GM12878 (cell line): ENCODE measurements at regions not wholly inside any gene's neighbourhood (a gene's known extent, or its start where the extent isn't known, plus 50 kb on each side); places are given as distances from the start of the nearest gene placed in this dataset.
"Not testable (repeated sequence)": the region's sequence is repeated elsewhere in the genome, so short reads cannot be mapped to it uniquely, and the experiment has no call there.

Experiments used
- ATAC-seq: fragments of 200-7000 bp; cut with Tn5 transposase; 3 replicates; pipeline ENCODE4 v1.9.1; 2020; ENCODE audit warnings: mild to moderate bottlenecking, moderate library complexity
- BruUV-seq: library from RNA; stranded (reverse); fragments of 400-500 nt; replicated peaks from 2 replicates; lab custom pipeline; 2021; lab: Mats Ljungman, UMichigan
- CTCF ChIA-PET: fragments of 300-600 bp; sonication (Branson Sonifier 250); formaldehyde crosslinking; extraction: SDS; loops from one replicate; lab custom pipeline; 2021; ENCODE audit warnings: inconsistent platforms; lab: Yijun Ruan, JAX
- POLR2A ChIA-PET: fragments of 350-600 bp; formaldehyde crosslinking; extraction: SDS; loops from one replicate; lab custom pipeline; 2021; ENCODE audit warnings: inconsistent platforms; lab: Charles Lee
- RAD21 ChIA-PET: fragments of 300-600 bp; sonication (Branson Sonifier 250); formaldehyde crosslinking; loops from one replicate; lab custom pipeline; 2023; ENCODE audit warnings: antibody characterized with exemption; ENCODE audit not compliant: unreplicated experiment; lab: Charles Lee
- SMC1A ChIA-PET: fragments of 300-600 bp; sonication (Branson Sonifier 250); formaldehyde crosslinking; loops from one replicate; lab custom pipeline; 2023; ENCODE audit not compliant: unreplicated experiment, uncharacterized antibody; lab: Charles Lee
- DNase-seq: peaks from one replicate; pipeline ENCODE4 v3.0.0-alpha.2; 2011; ENCODE audit warnings: low read depth, low spot score
- FAIRE-seq: peaks from 3 replicates; lab custom pipeline; 2011; peaks lifted over from hg19 to GRCh38; lab: Jason Lieb, UNC
- H2AFZ ChIP-seq: 2 replicates; pipeline ENCODE4 v1.6.0; 2011; ENCODE audit warnings: low read depth, low read length, control low read depth; ENCODE audit not compliant: control insufficient read depth
- H3K27ac ChIP-seq: 2 replicates; pipeline ENCODE4 v1.5.1; 2011; ENCODE audit warnings: control low read depth; ENCODE audit not compliant: control insufficient read depth, insufficient read depth
- H3K27me3 ChIP-seq, 2 experiments: replicated peaks in 1 of 2; 2 replicates each; pipeline versions ENCODE4 v1.6.0 to v1.6.1; 2011; ENCODE audit warnings: low read length in 1 of 2; ENCODE audit not compliant: control insufficient read depth in 2 of 2, insufficient read depth in 2 of 2
- H3K36me3 ChIP-seq, 2 experiments: 2 replicates each; pipeline ENCODE4 v1.5.1; 2011; ENCODE audit warnings: low read length in 1 of 2; ENCODE audit not compliant: control insufficient read depth in 2 of 2, insufficient read depth in 2 of 2
- H3K4me1 ChIP-seq: 2 replicates; pipeline ENCODE4 v1.6.1; 2011; ENCODE audit warnings: mild to moderate bottlenecking, low read length, moderate library complexity, mixed read lengths; ENCODE audit not compliant: control insufficient read depth, insufficient read depth
- H3K4me2 ChIP-seq: 2 replicates; pipeline ENCODE4 v1.6.0; 2011; ENCODE audit warnings: control low read depth; ENCODE audit not compliant: control insufficient read depth, insufficient read depth
- H3K4me3 ChIP-seq: fragments of 200-600 bp; sonication (generic); 2 replicates; pipeline ENCODE4 v1.5.1; 2016
- H3K79me2 ChIP-seq: 2 replicates; pipeline ENCODE4 v1.6.0; 2011; ENCODE audit warnings: low read length; ENCODE audit not compliant: control insufficient read depth, insufficient read depth
- H3K9ac ChIP-seq: 2 replicates; pipeline ENCODE4 v1.8.0; 2011; ENCODE audit warnings: low read length, control low read depth, mixed read lengths; ENCODE audit not compliant: control insufficient read depth, insufficient read depth
- H3K9me3 ChIP-seq: replicated peaks from 3 replicates; pipeline ENCODE4 v1.5.1; 2011; ENCODE audit warnings: mild to moderate bottlenecking, low read length; ENCODE audit not compliant: control insufficient read depth, insufficient read depth
- H4K20me1 ChIP-seq: 2 replicates; pipeline ENCODE4 v1.6.0; 2011; ENCODE audit not compliant: control insufficient read depth, insufficient read depth
- BCLAF1 ChIP-seq: fragments of 450-650 bp; IDR thresholded peaks from 2 replicates; pipeline ENCODE4 v1.6.1; 2017; ENCODE audit warnings: antibody characterized with exemption, mild to moderate bottlenecking, moderate library complexity
- BRCA1 ChIP-seq: IDR thresholded peaks from 2 replicates; pipeline ENCODE4 v1.6.1; 2011; ENCODE audit warnings: low read depth, low read length, improper control_type of control experiment
- CTCF ChIP-seq, 3 experiments: IDR thresholded peaks in 2 of 3; conservative IDR thresholded peaks in 1 of 3; 2 replicates each; pipeline ENCODE4 v1.5.1; 2011; ENCODE audit warnings: low read depth in 3 of 3, low read length in 3 of 3, mild to moderate bottlenecking in 3 of 3, control low read depth in 2 of 3, moderate library complexity in 2 of 3, inconsistent platforms in 1 of 3, mixed read lengths in 1 of 3; ENCODE audit not compliant: control insufficient read depth in 2 of 3, insufficient read depth in 1 of 3; ENCODE audit errors: extremely low read depth in 1 of 3
- JUNB ChIP-seq: IDR thresholded peaks from 2 replicates; pipeline ENCODE4 v1.6.1; 2016; ENCODE audit warnings: antibody characterized with exemption, mild to moderate bottlenecking
- RB1 ChIP-seq: fragments of 450-650 bp; formaldehyde crosslinking; IDR thresholded peaks from 2 replicates; pipeline ENCODE4 v1.6.1; 2017; ENCODE audit warnings: mild to moderate bottlenecking, borderline replicate concordance
- ZBED1 ChIP-seq: IDR thresholded peaks from 2 replicates; pipeline ENCODE4 v1.6.1; 2016; ENCODE audit warnings: borderline replicate concordance
- WGBS: methylation state at CpG from one replicate; pipeline ENCODE4 v1.1.6; 2016; ENCODE audit warnings: low lambda C conversion rate; ENCODE audit not compliant: insufficient replicate concordance, insufficient coverage; ENCODE audit errors: missing lambda C conversion rate; 5-methylcytosine and 5-hydroxymethylcytosine counted together
- in situ Hi-C: fragments of 300-500 bp; cut with MboI; formaldehyde crosslinking; loops from 9 replicates; pipeline ENCODE4 v1.14.3; 2018; ENCODE audit warnings: mixed read lengths
- intact Hi-C: fragments of 100-400 bp; cut with micrococcal nuclease; formaldehyde crosslinking; loops from one replicate; pipeline ENCODE4 v1.14.2; 2022; ENCODE audit not compliant: unreplicated experiment

GRCh38 chr10:120042705-120043104, 150.2 kb downstream of the SEC23IP start (continued):
- TF ChIP-seq BCLAF1 (no peak), BRCA1 (no peak), RB1 (no peak), JUNB (no peak), CTCF (IDR thresholded peaks at IDR 0.05 in 2 of 3, conservative IDR thresholded peaks at IDR 0.05 in 1 of 3; ENCODE audit: control insufficient read depth in 2 of 3, extremely low read depth in 1 of 3, insufficient read depth in 1 of 3, low read depth in 3 of 3, low read length in 3 of 3) (no peak), ZBED1 (no peak)

- H3K4me1 ChIP-seq, in situ Hi-C loops, FAIRE-seq, H2AFZ ChIP-seq, H4K20me1 ChIP-seq, H3K9me3 ChIP-seq, H3K36me3 ChIP-seq, CTCF ChIA-PET, BruUV-seq, intact Hi-C loops, DNase-seq, H3K9ac ChIP-seq, SMC1A ChIA-PET, H3K27ac ChIP-seq, H3K27me3 ChIP-seq, H3K4me2 ChIP-seq, H3K79me2 ChIP-seq, ATAC-seq, H3K4me3 ChIP-seq, RAD21 ChIA-PET, POLR2A ChIA-PET: not testable (repeated sequence)
- WGBS, result 67% methylated on average over 7 of the region's 7 CpGs
Observed at GRCh38 chr10:120047373-120047772, 154.8 kb downstream of the SEC23IP start.
